PC-9 (cell line): ENCODE measurements at regions not wholly inside any gene's neighbourhood (a gene's known extent, or its start where the extent isn't known, plus 50 kb on each side); places are given as distances from the start of the nearest gene placed in this dataset.

Experiments used
- BruUV-seq: library from RNA; stranded (reverse); fragments of 400-500 nt; replicated peaks from 2 replicates; lab custom pipeline; 2021; lab: Mats Ljungman, UMichigan
- CTCF ChIA-PET: fragments of 300-600 bp; sonication (Branson Sonifier 250); formaldehyde crosslinking; loops from one replicate; lab custom pipeline; 2022; ENCODE audit warnings: antibody characterized with exemption; lab: Charles Lee
- POLR2A ChIA-PET: fragments of 300-600 bp; sonication (Branson Sonifier 250); formaldehyde crosslinking; loops from one replicate; lab custom pipeline; 2022; ENCODE audit warnings: antibody characterized with exemption; ENCODE audit not compliant: unreplicated experiment; lab: Charles Lee
- DNase-seq, 2 experiments: peaks; one replicate each; pipeline versions ENCODE4 v3.0.0 to v3.0.0-alpha.2; 2015 to 2022; ENCODE audit warnings: mixed read lengths in 1 of 2
- H2AFZ ChIP-seq: fragments of 200-600 bp; sonication (generic); 2 replicates; pipeline ENCODE4 v1.8.1; 2017; ENCODE audit warnings: antibody characterized with exemption
- H3F3A ChIP-seq: fragments of 200-600 bp; sonication (generic); 2 replicates; pipeline ENCODE4 v1.8.1; 2017; ENCODE audit warnings: antibody characterized with exemption, mild to moderate bottlenecking, low read depth; ENCODE audit not compliant: insufficient read depth
- H3K27ac ChIP-seq: fragments of 200-600 bp; sonication (generic); 2 replicates; pipeline ENCODE4 v1.6.1; 2016; ENCODE audit warnings: mixed run types
- H3K27me3 ChIP-seq: fragments of 200-600 bp; sonication (generic); 2 replicates; pipeline ENCODE4 v1.6.1; 2016; ENCODE audit warnings: low read depth, mixed run types; ENCODE audit not compliant: insufficient read depth
- H3K36me3 ChIP-seq: fragments of 200-600 bp; sonication (generic); 2 replicates; pipeline ENCODE4 v1.6.1; 2016; ENCODE audit warnings: low read depth, mixed run types
- H3K4me1 ChIP-seq: fragments of 200-600 bp; sonication (generic); replicated peaks from 2 replicates; pipeline ENCODE4 v1.6.1; 2016; ENCODE audit warnings: mixed run types; ENCODE audit not compliant: insufficient read depth
- H3K4me2 ChIP-seq: fragments of 200-600 bp; sonication (generic); 2 replicates; pipeline ENCODE4 v1.6.1; 2017; ENCODE audit warnings: mixed run types
- H3K4me3 ChIP-seq: fragments of 200-600 bp; sonication (generic); 2 replicates; pipeline ENCODE4 v1.6.1; 2016; ENCODE audit warnings: mixed run types
- H3K79me2 ChIP-seq: fragments of 200-600 bp; sonication (generic); 2 replicates; pipeline ENCODE4 v1.6.1; 2017; ENCODE audit warnings: low read depth, mixed run types
- H3K9me2 ChIP-seq: fragments of 200-600 bp; sonication (generic); 2 replicates; pipeline ENCODE4 v1.8.1; 2017; ENCODE audit warnings: mild to moderate bottlenecking; ENCODE audit not compliant: insufficient read depth
- H3K9me3 ChIP-seq: fragments of 200-600 bp; sonication (generic); 2 replicates; pipeline ENCODE4 v1.8.1; 2016; ENCODE audit warnings: low read depth; ENCODE audit not compliant: insufficient read depth
- H4K20me1 ChIP-seq: fragments of 200-600 bp; sonication (generic); 2 replicates; pipeline ENCODE4 v1.8.1; 2017; ENCODE audit not compliant: insufficient read depth
- EZH2 ChIP-seq: fragments of 200-600 bp; sonication (generic); IDR thresholded peaks from 2 replicates; pipeline ENCODE4 v1.8.0; 2017; ENCODE audit warnings: antibody characterized with exemption, low read depth
- intact Hi-C: fragments of 100-400 bp; cut with micrococcal nuclease; formaldehyde crosslinking; loops from one replicate; pipeline ENCODE4 v1.10.0; 2022; ENCODE audit not compliant: unreplicated experiment
- TF ChIP-seq, protein P1 (sequence below): fragments of 200-600 bp; sonication (generic); conservative IDR thresholded peaks from 2 replicates; pipeline ENCODE4 v1.6.1; 2017; ENCODE audit warnings: mixed run types, antibody characterized with exemption, mild to moderate bottlenecking, moderate library complexity

DNA sequence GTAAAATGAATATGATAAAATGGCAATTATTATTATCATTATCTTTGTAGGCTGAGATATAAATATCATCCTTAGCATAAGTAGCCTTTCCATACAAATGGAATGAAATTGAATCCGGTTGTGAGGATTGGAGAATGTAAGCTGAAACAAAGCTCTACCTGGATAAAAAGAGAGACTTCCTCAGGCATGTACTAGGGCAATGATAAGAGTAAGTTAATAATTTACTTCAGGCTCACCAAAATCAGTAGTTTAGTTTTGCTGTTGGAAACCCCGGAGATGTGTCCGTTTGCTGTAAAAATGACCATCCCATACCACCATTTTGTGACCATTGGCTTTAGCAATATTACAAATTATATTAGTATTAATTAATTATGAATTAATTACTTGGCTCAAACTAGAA is 96.3 kb downstream of the C12orf75 start:
- Histone ChIP-seq H3K4me2 (no peak overlapping the region), H3K4me3 (no peak overlapping the region), H3K9me3 (no peaks in the 10 kb centered on the region), H3K36me3 (no peaks in the 10 kb centered on the region), H3K79me2 (no peaks in the 10 kb centered on the region), H2AFZ (no peak overlapping the region), H3K9me2 (no peaks in the 10 kb centered on the region), H3F3A (no peaks in the 10 kb centered on the region), H4K20me1 (no peaks in the 10 kb centered on the region), H3K4me1 (no peaks in the 10 kb centered on the region), H3K27me3 (no peaks in the 10 kb centered on the region), H3K27ac (no peak overlapping the region)
- no TSS peak for BruUV-seq
- ChIA-PET POLR2A (no interaction called here), CTCF (no interaction called here)
- TF ChIP-seq, protein P1, sequence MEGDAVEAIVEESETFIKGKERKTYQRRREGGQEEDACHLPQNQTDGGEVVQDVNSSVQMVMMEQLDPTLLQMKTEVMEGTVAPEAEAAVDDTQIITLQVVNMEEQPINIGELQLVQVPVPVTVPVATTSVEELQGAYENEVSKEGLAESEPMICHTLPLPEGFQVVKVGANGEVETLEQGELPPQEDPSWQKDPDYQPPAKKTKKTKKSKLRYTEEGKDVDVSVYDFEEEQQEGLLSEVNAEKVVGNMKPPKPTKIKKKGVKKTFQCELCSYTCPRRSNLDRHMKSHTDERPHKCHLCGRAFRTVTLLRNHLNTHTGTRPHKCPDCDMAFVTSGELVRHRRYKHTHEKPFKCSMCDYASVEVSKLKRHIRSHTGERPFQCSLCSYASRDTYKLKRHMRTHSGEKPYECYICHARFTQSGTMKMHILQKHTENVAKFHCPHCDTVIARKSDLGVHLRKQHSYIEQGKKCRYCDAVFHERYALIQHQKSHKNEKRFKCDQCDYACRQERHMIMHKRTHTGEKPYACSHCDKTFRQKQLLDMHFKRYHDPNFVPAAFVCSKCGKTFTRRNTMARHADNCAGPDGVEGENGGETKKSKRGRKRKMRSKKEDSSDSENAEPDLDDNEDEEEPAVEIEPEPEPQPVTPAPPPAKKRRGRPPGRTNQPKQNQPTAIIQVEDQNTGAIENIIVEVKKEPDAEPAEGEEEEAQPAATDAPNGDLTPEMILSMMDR = no peak
- TF ChIP-seq EZH2 = no peak
- intact Hi-C loops = no loop called here
- no peak for DNase-seq

DNA sequence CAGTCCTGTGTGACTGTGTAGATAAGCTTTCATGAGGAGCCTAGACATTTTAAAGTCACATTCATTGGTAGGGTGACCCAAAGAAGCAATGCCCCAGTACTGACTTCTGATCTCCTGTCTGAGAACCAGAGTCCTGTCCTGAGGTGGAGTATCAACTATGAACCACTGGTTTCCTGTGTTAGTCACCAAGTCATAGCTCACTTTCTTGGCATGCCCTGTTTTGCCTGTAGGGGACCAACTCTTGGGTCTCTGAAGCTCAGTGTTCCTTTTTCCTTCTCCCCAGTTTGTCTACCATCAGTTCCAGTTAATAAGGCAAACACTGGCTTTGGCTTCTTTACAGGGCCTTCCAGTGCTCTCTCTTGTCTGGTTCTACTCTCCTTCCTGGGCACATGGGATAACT is 97.4 kb downstream of the C12orf75 start:
- Histone ChIP-seq H2AFZ (no peak overlapping the region), H3K36me3 (no peaks in the 10 kb centered on the region), H3F3A (no peaks in the 10 kb centered on the region), H4K20me1 (no peaks in the 10 kb centered on the region), H3K9me3 (no peaks in the 10 kb centered on the region), H3K4me2 (no peak overlapping the region), H3K4me3 (no peak overlapping the region), H3K4me1 (no peaks in the 10 kb centered on the region), H3K27ac (no peak overlapping the region), H3K9me2 (no peaks in the 10 kb centered on the region), H3K79me2 (no peaks in the 10 kb centered on the region), H3K27me3 (no peaks in the 10 kb centered on the region)
- ChIA-PET POLR2A (no interaction called here), CTCF (no interaction called here)
- TF ChIP-seq EZH2 = no peak
- TF ChIP-seq, protein P1 = no peak
- DNase-seq = no peak
- intact Hi-C loops = no loop called here
- BruUV-seq = no TSS peak

DNA sequence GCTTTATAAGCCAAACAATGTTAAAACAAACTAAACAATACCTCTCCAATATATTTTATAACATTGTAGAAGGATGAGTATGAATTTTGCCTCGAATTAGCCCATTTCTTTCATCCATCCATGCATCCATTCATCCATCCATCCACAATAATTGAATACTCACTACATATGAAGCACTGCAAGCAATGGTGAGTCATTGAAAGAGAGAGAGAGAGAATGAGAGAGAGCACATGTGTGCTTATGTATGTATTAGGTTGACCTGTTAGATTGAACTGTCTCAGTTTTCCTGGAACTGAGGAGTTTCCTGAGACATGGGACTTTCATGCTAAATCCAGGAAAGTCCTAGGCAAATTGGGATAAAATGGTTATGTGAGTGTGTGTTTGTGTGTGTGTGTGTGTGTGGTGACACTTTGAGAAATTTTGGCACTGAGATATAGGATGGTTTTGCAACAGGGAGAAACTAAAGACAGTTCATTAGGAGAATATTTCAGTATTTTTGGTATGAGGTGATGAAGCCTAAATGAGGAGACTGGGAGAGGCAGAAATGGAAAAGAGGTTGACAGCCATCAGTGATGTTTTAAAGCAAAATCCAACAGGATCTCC is 98.4 kb downstream of the C12orf75 start:
- H3K4me3 ChIP-seq = no peak overlapping the region
- no peak overlapping the region for H2AFZ ChIP-seq
- H3K9me3 ChIP-seq = peaks cover 5% of the 10 kb centered on the region; the same call in 1 of the 2 replicates
- no peak overlapping the region for H3K27ac ChIP-seq
- no peaks in the 10 kb centered on the region for H3K4me1 ChIP-seq
- no TSS peak for BruUV-seq
- intact Hi-C loops = no loop called here
- CTCF ChIA-PET = no interaction called here
- H3K36me3 ChIP-seq = no peaks in the 10 kb centered on the region
- no peaks in the 10 kb centered on the region for H3K9me2 ChIP-seq
- H3K79me2 ChIP-seq = no peaks in the 10 kb centered on the region
- TF ChIP-seq, protein P1 = no peak
- TF ChIP-seq EZH2 = no peak
- H3K27me3 ChIP-seq = no peaks in the 10 kb centered on the region
- no peak for DNase-seq
- H3K4me2 ChIP-seq = no peak overlapping the region
- H3F3A ChIP-seq = no peaks in the 10 kb centered on the region
- H4K20me1 ChIP-seq = no peaks in the 10 kb centered on the region
- POLR2A ChIA-PET = no interaction called here
